SW 1271 (cell line): ENCODE measurements at regions not wholly inside any gene's neighbourhood (a gene's known extent, or its start where the extent isn't known, plus 50 kb on each side); places are given as distances from the start of the nearest gene placed in this dataset.
"Not testable (repeated sequence)": the region's sequence is repeated elsewhere in the genome, so short reads cannot be mapped to it uniquely, and the experiment has no call there.

Source experiments
- DNase-seq, 2 experiments: peaks; one replicate each; lab custom pipeline; 2025; lab: John Stamatoyannopoulos, UW

GRCh38 chr5:68115584-68115983 is 100.0 kb upstream of the PIK3R1 start:
- DNase-seq = no peak

- DNase-seq = no peak
Measured at GRCh38 chr5:68114378-68115040, 101.0 kb upstream of the PIK3R1 start.

DNA sequence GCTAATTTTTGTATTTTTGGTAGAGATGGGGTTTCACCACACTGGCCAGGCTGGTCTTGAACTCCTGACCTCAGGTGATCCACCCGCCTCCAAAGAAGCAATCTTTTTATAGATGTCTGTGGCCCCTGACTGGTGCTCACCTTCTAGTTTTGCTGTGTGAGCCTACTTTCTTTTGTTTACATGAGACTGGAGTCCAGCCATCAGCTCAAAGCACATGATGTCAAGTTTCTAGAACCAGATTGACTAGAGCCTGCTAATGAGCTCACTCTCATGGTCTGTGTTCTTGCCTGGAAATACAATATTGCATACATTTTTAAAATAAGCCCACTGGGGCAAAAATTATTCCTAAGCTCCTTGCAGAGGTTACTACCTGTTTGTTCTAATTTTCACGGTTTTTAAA is 102.9 kb upstream of the PIK3R1 start:
- no peak for DNase-seq

DNA sequence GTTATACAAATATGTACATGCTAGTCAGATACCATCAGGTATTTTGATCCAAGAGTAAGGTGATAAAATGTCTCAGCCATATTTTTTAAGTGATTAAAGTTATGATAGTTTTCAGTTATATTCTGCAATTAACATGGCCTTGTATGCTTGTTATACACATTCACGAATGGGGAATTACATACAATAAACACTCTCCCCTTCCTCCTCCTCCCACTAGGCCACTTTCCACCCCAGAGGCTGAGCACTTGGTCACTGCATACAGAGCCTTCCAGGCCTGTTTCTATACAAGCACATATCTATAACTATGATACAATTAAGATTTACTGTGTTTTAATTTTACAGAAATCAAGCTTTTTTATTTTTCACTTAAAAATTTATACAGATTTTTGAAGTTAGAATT is 104.7 kb upstream of the PIK3R1 start:
- DNase-seq = no peak

DNA sequence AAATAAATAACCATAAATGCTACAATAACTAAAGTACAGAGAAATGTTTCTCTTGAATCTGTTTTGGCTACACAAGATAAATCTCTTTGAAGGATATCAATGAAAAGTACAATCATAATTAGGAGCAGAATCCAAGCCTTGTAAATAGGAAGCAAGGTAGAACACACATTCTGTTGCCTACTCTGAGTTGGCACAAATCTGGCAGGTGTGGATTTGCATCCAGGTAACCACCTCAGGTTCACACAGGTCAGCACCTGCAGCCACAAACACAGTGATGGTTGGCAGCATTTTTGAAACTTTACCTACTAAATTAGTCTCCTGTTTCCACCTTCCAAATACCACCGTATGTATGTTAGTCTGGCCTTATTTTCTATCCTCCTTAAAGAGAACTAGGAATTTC is 105.3 kb upstream of the PIK3R1 start:
- DNase-seq = no peak

- not testable (repeated sequence) for DNase-seq
Measured at GRCh38 chr5:68104217-68104616, 111.3 kb upstream of the PIK3R1 start.

GRCh38 chr5:68103297-68103696 is 112.3 kb upstream of the PIK3R1 start:
- not testable (repeated sequence) for DNase-seq

GRCh38 chr5:68099327-68099726 is 116.2 kb upstream of the PIK3R1 start:
- DNase-seq = no peak

DNA sequence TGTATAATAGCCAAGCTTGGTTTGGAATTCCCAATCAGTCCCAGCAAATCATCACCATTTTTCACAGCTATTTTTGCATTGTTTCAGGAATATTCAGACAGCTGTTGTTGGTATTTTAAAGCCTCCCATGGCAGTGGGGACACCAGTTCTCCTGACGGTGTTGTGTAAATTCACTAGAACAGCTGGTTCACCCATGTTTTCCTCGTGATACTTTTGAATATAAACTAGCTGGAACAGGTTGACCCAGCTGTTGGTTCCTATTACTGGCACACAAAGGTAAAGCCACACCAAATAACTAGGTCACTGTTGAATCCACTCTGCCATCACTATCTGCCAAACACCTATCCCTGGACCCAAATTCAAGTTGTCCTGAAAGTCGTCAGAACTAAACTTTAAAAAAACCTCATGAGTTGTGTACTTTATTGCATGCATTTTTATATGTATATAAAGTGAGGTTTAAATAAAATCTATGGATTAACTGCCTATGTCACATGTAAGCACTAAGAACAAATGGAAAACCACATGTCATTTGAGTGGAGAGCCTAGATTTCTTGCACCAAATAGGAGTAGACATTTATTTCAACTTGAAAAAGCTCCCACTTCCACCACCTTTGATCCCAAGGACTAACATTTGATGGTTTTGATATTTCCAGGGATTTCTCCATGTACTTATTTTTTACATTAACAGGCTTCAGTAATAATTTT is 121.9 kb upstream of the PIK3R1 start:
- DNase-seq = no peak

DNA sequence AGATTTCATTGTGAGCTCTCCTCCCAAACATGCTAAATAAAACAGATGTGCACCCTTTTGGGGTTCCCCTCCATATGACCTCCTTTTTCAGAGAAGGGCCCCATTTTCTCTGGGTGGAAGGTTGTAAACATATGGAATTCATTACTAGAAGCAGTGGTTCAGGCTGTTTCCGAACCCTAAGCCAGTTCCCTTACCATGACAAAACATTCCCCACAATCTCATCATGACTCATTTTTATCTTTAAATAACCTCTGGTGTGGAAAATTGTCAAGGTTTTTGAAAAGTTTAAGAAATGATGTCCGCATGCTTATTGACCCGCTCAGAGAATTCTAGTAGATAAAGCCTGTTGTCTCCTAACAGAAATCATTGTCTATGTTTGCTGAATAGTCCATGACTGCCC is 127.3 kb upstream of the PIK3R1 start:
- no peak for DNase-seq

- no peak for DNase-seq
Measured at GRCh38 chr5:68087866-68088265, 127.7 kb upstream of the PIK3R1 start.

DNA sequence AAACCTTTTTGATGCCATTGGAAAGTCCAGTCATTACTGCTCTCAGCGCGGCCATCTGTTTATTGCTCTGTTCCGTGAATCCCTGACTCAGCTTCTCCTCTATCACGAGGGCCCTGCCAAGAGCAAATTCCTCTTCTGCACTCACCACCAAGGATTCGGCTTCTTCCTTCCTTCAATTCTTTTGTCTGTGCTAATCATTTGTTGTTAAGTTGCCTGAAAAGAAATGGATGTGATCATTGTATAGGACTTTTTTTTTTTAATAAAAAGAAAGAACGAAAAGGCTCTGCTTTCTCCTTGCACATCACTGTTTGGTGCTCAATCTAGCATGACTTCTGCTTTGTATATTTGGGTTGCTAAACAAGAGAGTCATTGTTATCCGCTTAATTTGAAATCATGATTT is 128.7 kb upstream of the PIK3R1 start:
- no peak for DNase-seq

DNA sequence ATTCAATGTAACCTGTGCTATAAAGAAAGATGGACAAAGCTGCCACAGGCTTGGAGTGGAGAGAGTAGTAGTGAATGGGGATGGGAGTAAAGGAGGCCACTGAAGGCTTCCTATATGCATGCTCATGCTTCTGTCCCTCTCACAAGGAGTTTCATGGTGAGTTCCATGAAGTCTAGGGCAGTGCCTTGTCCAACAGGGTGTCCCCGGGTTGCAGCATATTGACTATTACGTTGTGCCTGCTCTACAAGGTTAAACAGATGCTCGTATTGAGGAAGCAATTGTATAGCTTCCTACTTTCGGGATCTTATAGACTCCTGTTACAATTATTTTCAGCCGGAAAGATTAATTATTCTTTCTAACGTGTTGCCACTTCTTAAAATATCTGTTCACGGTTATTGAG is 129.1 kb upstream of the PIK3R1 start:
- no peak for DNase-seq

GRCh38 chr5:68084396-68084795 is 131.2 kb upstream of the PIK3R1 start:
- no peak for DNase-seq

- no peak for DNase-seq
Measured at GRCh38 chr5:68080282-68081050, 135.1 kb upstream of the PIK3R1 start.

- DNase-seq = no peak
Measured at GRCh38 chr5:68077349-68077894, 138.1 kb upstream of the PIK3R1 start.

GRCh38 chr5:68074633-68075032 is 140.9 kb upstream of the PIK3R1 start:
- no peak for DNase-seq

GRCh38 chr5:68074048-68074632 is 141.4 kb upstream of the PIK3R1 start:
- DNase-seq = no peak

GRCh38 chr5:68071736-68072135 is 143.8 kb upstream of the PIK3R1 start:
- DNase-seq = no peak

- DNase-seq = no peak
Measured at GRCh38 chr5:68071282-68071632, 144.3 kb upstream of the PIK3R1 start.

GRCh38 chr5:68070591-68071281 is 144.8 kb upstream of the PIK3R1 start:
- no peak for DNase-seq
